SK-N-SH (cell line): ENCODE measurements at regions not wholly inside any gene's neighbourhood (a gene's known extent, or its start where the extent isn't known, plus 50 kb on each side); places are given as distances from the start of the nearest gene placed in this dataset.

Experiments
- CTCF ChIA-PET: fragments of 300-600, 350-600 bp; formaldehyde crosslinking; extraction: SDS; loops from one replicate; lab custom pipeline; 2021; lab: Yijun Ruan, JAX
- POLR2A ChIA-PET: fragments of 350-600 bp; sonication (Branson Sonifier 250); formaldehyde crosslinking; extraction: SDS; loops from one replicate; lab custom pipeline; 2020; ENCODE audit warnings: antibody characterized with exemption, inconsistent platforms; lab: Yijun Ruan, JAX
- DNase-seq: peaks from one replicate; pipeline ENCODE4 v3.0.0; 2012
- H2AFZ ChIP-seq: fragments of 200-600 bp; sonication (generic); 2 replicates; pipeline ENCODE4 v1.8.1; 2016; ENCODE audit warnings: antibody characterized with exemption, mild to moderate bottlenecking, low read depth
- H3F3A ChIP-seq: fragments of 200-600 bp; sonication (generic); replicated peaks from 2 replicates; pipeline ENCODE3; 2016; ENCODE audit warnings: antibody characterized with exemption, mild to moderate bottlenecking; ENCODE audit not compliant: insufficient read depth
- H3K27ac ChIP-seq, 2 experiments: fragments of 200-500 bp in 1 of 2; fragments of 200-600 bp in 1 of 2; sonication (Bioruptor generic) in 1 of 2; sonication (generic), shearing (Covaris generic) in 1 of 2; 2 replicates each; pipeline versions ENCODE4 v1.5.1 to v1.6.1; 2014 to 2016; ENCODE audit warnings: low read depth in 2 of 2, inconsistent platforms in 1 of 2, low read length in 1 of 2, mild to moderate bottlenecking in 1 of 2, mixed read lengths in 1 of 2
- H3K27me3 ChIP-seq: fragments of 200-600 bp; sonication (generic), shearing (Covaris generic); 2 replicates; pipeline ENCODE4 v1.6.1; 2016; ENCODE audit warnings: mixed run types; ENCODE audit not compliant: insufficient read depth
- H3K36me3 ChIP-seq, 2 experiments: fragments of 200-500 bp in 1 of 2; fragments of 200-600 bp in 1 of 2; sonication (Bioruptor generic) in 1 of 2; sonication (generic) in 1 of 2; replicated peaks in 1 of 2; 2 replicates each; pipeline versions ENCODE3 to v1.5.1; 2014 to 2016; ENCODE audit warnings: low read length in 1 of 2, mild to moderate bottlenecking in 1 of 2; ENCODE audit not compliant: insufficient read depth in 2 of 2, control insufficient read depth in 1 of 2
- H3K4me1 ChIP-seq, 2 experiments: fragments of 200-500 bp in 1 of 2; fragments of 200-600 bp in 1 of 2; sonication (Bioruptor generic) in 1 of 2; sonication (generic), shearing (Covaris generic) in 1 of 2; 2 replicates each; pipeline versions ENCODE4 v1.5.1 to v1.6.1; 2014 to 2016; ENCODE audit warnings: low read depth in 1 of 2, low read length in 1 of 2, mixed run types in 1 of 2; ENCODE audit not compliant: insufficient read depth in 2 of 2, control insufficient read depth in 1 of 2
- H3K4me2 ChIP-seq: fragments of 200-600 bp; sonication (generic), shearing (Covaris generic); 2 replicates; pipeline ENCODE4 v1.6.1; 2017; ENCODE audit warnings: mixed run types
- H3K4me3 ChIP-seq, 2 experiments: fragments of 200-500 bp in 1 of 2; fragments of 200-600 bp in 1 of 2; sonication (Bioruptor generic) in 1 of 2; sonication (generic), shearing (Covaris generic) in 1 of 2; 2 replicates each; pipeline versions ENCODE4 v1.5.1 to v1.8.1; 2014 to 2016; ENCODE audit warnings: low read depth in 2 of 2, inconsistent platforms in 1 of 2, low read length in 1 of 2, mild to moderate bottlenecking in 1 of 2, mixed read lengths in 1 of 2, moderate library complexity in 1 of 2
- H3K79me2 ChIP-seq: fragments of 200-600 bp; sonication (generic); 2 replicates; pipeline ENCODE4 v1.8.1; 2017; ENCODE audit warnings: mild to moderate bottlenecking; ENCODE audit not compliant: insufficient read depth
- H3K9ac ChIP-seq: fragments of 200-600 bp; sonication (generic); 2 replicates; pipeline ENCODE4 v1.6.1; 2017; ENCODE audit warnings: mixed run types
- H3K9me2 ChIP-seq: fragments of 200-600 bp; sonication (generic); 2 replicates; pipeline ENCODE4 v1.6.1; 2017; ENCODE audit warnings: mixed run types
- H3K9me3 ChIP-seq: fragments of 200-600 bp; sonication (generic); 2 replicates; pipeline ENCODE4 v1.6.1; 2017; ENCODE audit warnings: mixed run types, mild to moderate bottlenecking, moderate library complexity
- H4K20me1 ChIP-seq: fragments of 200-600 bp; sonication (generic); 2 replicates; pipeline ENCODE4 v1.6.1; 2017; ENCODE audit warnings: mild to moderate bottlenecking, mixed run types; ENCODE audit not compliant: insufficient read depth
- CHD2 ChIP-seq: fragments of 150-350 bp; IDR thresholded peaks from 2 replicates; pipeline ENCODE4 v1.6.1; 2018; ENCODE audit warnings: low read length; ENCODE audit not compliant: partially characterized antibody
- FOSL2 ChIP-seq: IDR thresholded peaks from 2 replicates; pipeline ENCODE4 v1.4.0; 2012; ENCODE audit warnings: low read depth, mild to moderate bottlenecking, moderate library complexity, borderline replicate concordance
- FOXJ3 ChIP-seq: sonication (generic); formaldehyde crosslinking; IDR thresholded peaks from 2 replicates; pipeline ENCODE4 v1.5.1; 2020; ENCODE audit warnings: mild to moderate bottlenecking, missing genetic modification reagents
- FOXM1 ChIP-seq: IDR thresholded peaks from 2 replicates; pipeline ENCODE4 v1.4.0; 2012; ENCODE audit warnings: low read depth, mild to moderate bottlenecking
- NFIC ChIP-seq: IDR thresholded peaks from 2 replicates; pipeline ENCODE4 v1.4.0; 2012; ENCODE audit warnings: borderline replicate concordance
- NRF1 ChIP-seq: IDR thresholded peaks from 2 replicates; pipeline ENCODE4 v1.6.1; 2012; ENCODE audit warnings: low read depth, mild to moderate bottlenecking, low read length
- POLR2AphosphoS5 ChIP-seq: IDR thresholded peaks from 2 replicates; pipeline ENCODE4 v1.6.1; 2012; ENCODE audit warnings: low read depth, low read length
- RFX5 ChIP-seq: IDR thresholded peaks from 2 replicates; pipeline ENCODE4 v1.6.1; 2012; ENCODE audit warnings: mild to moderate bottlenecking, improper control_type of control experiment, low read length
- SMC3 ChIP-seq: IDR thresholded peaks from 2 replicates; pipeline ENCODE4 v1.6.1; 2012; ENCODE audit warnings: low read depth, low read length, improper control_type of control experiment
- TCF12 ChIP-seq: IDR thresholded peaks from 2 replicates; pipeline ENCODE4 v1.4.0; 2012
- TEAD4 ChIP-seq: IDR thresholded peaks from 2 replicates; pipeline ENCODE4 v1.4.0; 2012; ENCODE audit warnings: mild to moderate bottlenecking, borderline replicate concordance; ENCODE audit not compliant: insufficient read depth
- WGBS: methylation state at CpG from one replicate; pipeline ENCODE4 v1.1.6; 2017; ENCODE audit warnings: low lambda C conversion rate; 5-methylcytosine and 5-hydroxymethylcytosine counted together
- TF ChIP-seq, protein P1 (sequence below): IDR thresholded peaks from 2 replicates; pipeline ENCODE4; 2012
- TF ChIP-seq, protein P2 (sequence below): IDR thresholded peaks from 2 replicates; pipeline ENCODE4 v1.4.0; 2012; ENCODE audit warnings: low read depth
- TF ChIP-seq, protein P3 (sequence below): IDR thresholded peaks from 2 replicates; pipeline ENCODE4 v1.4.0; 2012; ENCODE audit warnings: low read depth, borderline replicate concordance
- TF ChIP-seq, protein P4 (sequence below): IDR thresholded peaks from 2 replicates; pipeline ENCODE4 v1.4.0; 2012; ENCODE audit warnings: low read depth, borderline replicate concordance
- TF ChIP-seq, protein P5 (sequence below): fragments of 150-350 bp; IDR thresholded peaks from 2 replicates; pipeline ENCODE4 v1.6.1; 2016; ENCODE audit warnings: mild to moderate bottlenecking, low read depth, low read length
- TF ChIP-seq, protein P6 (sequence below): IDR thresholded peaks from 2 replicates; pipeline ENCODE4 v1.6.1; 2012; ENCODE audit warnings: mild to moderate bottlenecking, low read depth, low read length, moderate library complexity

DNA sequence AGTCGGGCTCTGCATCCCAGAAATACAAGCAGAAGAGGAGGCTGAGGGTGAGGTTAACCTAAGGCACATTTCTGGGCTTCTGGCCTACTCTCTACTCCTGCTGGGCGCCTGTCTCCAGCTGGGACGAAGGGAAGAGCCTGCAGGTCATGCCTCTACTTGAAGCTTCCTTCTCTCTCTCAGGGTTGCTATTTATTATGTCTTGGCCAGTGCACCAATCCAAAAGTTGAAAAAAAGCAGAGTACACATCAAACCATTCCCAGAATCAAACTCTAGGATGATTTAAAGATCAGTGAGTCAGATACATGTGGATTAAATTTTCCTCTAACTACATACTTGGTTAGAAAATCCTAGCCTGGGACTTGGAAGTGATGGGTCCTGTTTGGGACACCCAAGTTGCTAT lies 60.2 kb upstream of the CDON start:
- H3K79me2 ChIP-seq: no peaks in the 10 kb centered on the region
- TF ChIP-seq TCF12: peak; percentile 87
- peak; percentile 6; the same call in 1 of the 2 replicates for TF ChIP-seq FOSL2
- TF ChIP-seq, protein P1, sequence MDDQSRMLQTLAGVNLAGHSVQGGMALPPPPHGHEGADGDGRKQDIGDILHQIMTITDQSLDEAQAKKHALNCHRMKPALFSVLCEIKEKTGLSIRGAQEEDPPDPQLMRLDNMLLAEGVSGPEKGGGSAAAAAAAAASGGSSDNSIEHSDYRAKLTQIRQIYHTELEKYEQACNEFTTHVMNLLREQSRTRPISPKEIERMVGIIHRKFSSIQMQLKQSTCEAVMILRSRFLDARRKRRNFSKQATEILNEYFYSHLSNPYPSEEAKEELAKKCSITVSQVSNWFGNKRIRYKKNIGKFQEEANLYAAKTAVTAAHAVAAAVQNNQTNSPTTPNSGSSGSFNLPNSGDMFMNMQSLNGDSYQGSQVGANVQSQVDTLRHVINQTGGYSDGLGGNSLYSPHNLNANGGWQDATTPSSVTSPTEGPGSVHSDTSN: peak; percentile 54
- peak; percentile 59; the same call in 1 of the 2 replicates for TF ChIP-seq NFIC
- no peak for TF ChIP-seq FOXM1
- TF ChIP-seq, all 33 proteins: peak for 4
- Histone ChIP-seq H3K9me3 (no peaks in the 10 kb centered on the region), H2AFZ (no peak overlapping the region), H4K20me1 (no peaks in the 10 kb centered on the region), H3K4me3 (no peak overlapping the region), H3K27ac (peak overlapping the region in 1 of 2 experiments; percentile 31; a peak in 2 of 4 replicates), H3F3A (no peaks in the 10 kb centered on the region), H3K27me3 (no peaks in the 10 kb centered on the region), H3K9me2 (no peaks in the 10 kb centered on the region), H3K4me1 (peaks cover 12 to 26% of the 10 kb centered on the region in 2 experiments; a peak in 2 of 4 replicates), H3K9ac (no peak overlapping the region), H3K36me3 (no peaks in the 10 kb centered on the region), H3K4me2 (no peak overlapping the region)
- ChIA-PET POLR2A (interaction anchor here (0.9 kb wide), 1 partner anchor 46 kb away, joined by 3 read pairs; no protein-coding TSS in a partner anchor), CTCF (interaction anchor here (0.6 kb wide), 1 partner anchor 25 kb away, joined by 3 read pairs; no protein-coding TSS in a partner anchor)
- 49% methylated on average over 3 of the region's 3 CpGs for WGBS
- DNase-seq: no peak

DNA sequence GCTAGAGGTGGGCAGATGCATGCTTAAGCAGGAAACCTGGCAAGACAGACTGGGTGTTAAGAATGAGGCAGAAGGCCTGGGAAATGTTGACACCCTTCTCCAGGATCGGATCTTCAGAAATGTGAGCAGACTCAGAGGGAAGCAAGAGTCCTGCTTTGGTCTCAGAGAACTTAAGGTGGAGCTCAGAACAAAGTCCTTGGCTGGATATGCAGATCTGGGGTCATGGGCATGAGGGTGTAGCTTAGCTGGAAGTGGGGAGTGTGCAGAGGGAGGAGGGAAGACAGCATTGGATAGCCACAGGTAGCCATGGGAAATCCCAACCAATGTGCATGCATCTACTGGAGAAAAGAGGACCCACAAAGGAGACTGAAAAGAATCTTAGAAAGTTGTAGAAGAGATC lies 58.6 kb upstream of the CDON start:
- Histone ChIP-seq H3F3A (no peaks in the 10 kb centered on the region), H3K9me2 (no peaks in the 10 kb centered on the region), H3K36me3 (no peaks in the 10 kb centered on the region), H3K79me2 (no peaks in the 10 kb centered on the region), H3K27me3 (no peaks in the 10 kb centered on the region), H3K27ac (no peak overlapping the region), H3K9me3 (no peaks in the 10 kb centered on the region), H3K4me3 (no peak overlapping the region), H4K20me1 (no peaks in the 10 kb centered on the region), H3K4me1 (peaks cover 12 to 27% of the 10 kb centered on the region in 2 experiments; a peak in 3 of 4 replicates), H2AFZ (no peak overlapping the region), H3K4me2 (no peak overlapping the region), H3K9ac (no peak overlapping the region)
- CTCF ChIA-PET: interaction anchor here (0.9 to 1.2 kb wide), 2 partner anchors 19 to 60 kb away, joined by 4 read pairs; no protein-coding TSS in a partner anchor
- POLR2A ChIA-PET: no interaction called here
- DNase-seq: no peak
- 100% methylated on average over 1 of the region's 1 CpG for WGBS
- no peak for TF ChIP-seq NRF1
- TF ChIP-seq, protein P2, sequence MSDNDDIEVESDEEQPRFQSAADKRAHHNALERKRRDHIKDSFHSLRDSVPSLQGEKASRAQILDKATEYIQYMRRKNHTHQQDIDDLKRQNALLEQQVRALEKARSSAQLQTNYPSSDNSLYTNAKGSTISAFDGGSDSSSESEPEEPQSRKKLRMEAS: no peak
- no peak for TF ChIP-seq FOXM1
- TF ChIP-seq TEAD4: no peak
- no peak for TF ChIP-seq NFIC
- TF ChIP-seq, protein P1: no peak
- TF ChIP-seq, protein P3, sequence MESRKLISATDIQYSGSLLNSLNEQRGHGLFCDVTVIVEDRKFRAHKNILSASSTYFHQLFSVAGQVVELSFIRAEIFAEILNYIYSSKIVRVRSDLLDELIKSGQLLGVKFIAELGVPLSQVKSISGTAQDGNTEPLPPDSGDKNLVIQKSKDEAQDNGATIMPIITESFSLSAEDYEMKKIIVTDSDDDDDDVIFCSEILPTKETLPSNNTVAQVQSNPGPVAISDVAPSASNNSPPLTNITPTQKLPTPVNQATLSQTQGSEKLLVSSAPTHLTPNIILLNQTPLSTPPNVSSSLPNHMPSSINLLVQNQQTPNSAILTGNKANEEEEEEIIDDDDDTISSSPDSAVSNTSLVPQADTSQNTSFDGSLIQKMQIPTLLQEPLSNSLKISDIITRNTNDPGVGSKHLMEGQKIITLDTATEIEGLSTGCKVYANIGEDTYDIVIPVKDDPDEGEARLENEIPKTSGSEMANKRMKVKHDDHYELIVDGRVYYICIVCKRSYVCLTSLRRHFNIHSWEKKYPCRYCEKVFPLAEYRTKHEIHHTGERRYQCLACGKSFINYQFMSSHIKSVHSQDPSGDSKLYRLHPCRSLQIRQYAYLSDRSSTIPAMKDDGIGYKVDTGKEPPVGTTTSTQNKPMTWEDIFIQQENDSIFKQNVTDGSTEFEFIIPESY: no peak
- TF ChIP-seq, protein P4, sequence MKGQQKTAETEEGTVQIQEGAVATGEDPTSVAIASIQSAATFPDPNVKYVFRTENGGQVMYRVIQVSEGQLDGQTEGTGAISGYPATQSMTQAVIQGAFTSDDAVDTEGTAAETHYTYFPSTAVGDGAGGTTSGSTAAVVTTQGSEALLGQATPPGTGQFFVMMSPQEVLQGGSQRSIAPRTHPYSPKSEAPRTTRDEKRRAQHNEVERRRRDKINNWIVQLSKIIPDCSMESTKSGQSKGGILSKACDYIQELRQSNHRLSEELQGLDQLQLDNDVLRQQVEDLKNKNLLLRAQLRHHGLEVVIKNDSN: no peak
- TF ChIP-seq RFX5: no peak
- no peak for TF ChIP-seq POLR2AphosphoS5
- TF ChIP-seq FOXJ3: no peak
- no peak for TF ChIP-seq CHD2
- TF ChIP-seq, protein P5, sequence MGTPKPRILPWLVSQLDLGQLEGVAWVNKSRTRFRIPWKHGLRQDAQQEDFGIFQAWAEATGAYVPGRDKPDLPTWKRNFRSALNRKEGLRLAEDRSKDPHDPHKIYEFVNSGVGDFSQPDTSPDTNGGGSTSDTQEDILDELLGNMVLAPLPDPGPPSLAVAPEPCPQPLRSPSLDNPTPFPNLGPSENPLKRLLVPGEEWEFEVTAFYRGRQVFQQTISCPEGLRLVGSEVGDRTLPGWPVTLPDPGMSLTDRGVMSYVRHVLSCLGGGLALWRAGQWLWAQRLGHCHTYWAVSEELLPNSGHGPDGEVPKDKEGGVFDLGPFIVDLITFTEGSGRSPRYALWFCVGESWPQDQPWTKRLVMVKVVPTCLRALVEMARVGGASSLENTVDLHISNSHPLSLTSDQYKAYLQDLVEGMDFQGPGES: no peak
- TF ChIP-seq SMC3: no peak
- TF ChIP-seq, protein P6, sequence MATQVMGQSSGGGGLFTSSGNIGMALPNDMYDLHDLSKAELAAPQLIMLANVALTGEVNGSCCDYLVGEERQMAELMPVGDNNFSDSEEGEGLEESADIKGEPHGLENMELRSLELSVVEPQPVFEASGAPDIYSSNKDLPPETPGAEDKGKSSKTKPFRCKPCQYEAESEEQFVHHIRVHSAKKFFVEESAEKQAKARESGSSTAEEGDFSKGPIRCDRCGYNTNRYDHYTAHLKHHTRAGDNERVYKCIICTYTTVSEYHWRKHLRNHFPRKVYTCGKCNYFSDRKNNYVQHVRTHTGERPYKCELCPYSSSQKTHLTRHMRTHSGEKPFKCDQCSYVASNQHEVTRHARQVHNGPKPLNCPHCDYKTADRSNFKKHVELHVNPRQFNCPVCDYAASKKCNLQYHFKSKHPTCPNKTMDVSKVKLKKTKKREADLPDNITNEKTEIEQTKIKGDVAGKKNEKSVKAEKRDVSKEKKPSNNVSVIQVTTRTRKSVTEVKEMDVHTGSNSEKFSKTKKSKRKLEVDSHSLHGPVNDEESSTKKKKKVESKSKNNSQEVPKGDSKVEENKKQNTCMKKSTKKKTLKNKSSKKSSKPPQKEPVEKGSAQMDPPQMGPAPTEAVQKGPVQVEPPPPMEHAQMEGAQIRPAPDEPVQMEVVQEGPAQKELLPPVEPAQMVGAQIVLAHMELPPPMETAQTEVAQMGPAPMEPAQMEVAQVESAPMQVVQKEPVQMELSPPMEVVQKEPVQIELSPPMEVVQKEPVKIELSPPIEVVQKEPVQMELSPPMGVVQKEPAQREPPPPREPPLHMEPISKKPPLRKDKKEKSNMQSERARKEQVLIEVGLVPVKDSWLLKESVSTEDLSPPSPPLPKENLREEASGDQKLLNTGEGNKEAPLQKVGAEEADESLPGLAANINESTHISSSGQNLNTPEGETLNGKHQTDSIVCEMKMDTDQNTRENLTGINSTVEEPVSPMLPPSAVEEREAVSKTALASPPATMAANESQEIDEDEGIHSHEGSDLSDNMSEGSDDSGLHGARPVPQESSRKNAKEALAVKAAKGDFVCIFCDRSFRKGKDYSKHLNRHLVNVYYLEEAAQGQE: no peak
